Mammary epithelial cell (primary cell): ENCODE measurements at regions not wholly inside any gene's neighbourhood (a gene's known extent, or its start where the extent isn't known, plus 50 kb on each side); places are given as distances from the start of the nearest gene placed in this dataset.

Experiments
- EZH2 ChIP-seq: IDR thresholded peaks from 2 replicates; pipeline ENCODE4 v1.6.1; 2012; ENCODE audit warnings: low read length, inconsistent platforms, borderline replicate concordance
- TF ChIP-seq, protein P1 (sequence below), 2 donors: IDR thresholded peaks in 1 of 2; conservative IDR thresholded peaks in 1 of 2; 2 replicates each; pipeline ENCODE4 v1.5.1; 2011 to 2012; ENCODE audit warnings: inconsistent platforms in 2 of 2, low read length in 2 of 2, mild to moderate bottlenecking in 2 of 2, control low read depth in 1 of 2, low read depth in 1 of 2; ENCODE audit not compliant: insufficient read depth in 1 of 2; ENCODE audit errors: extremely low read depth in 1 of 2

GRCh38 chr3:137325170-137325569 is 367.4 kb downstream of the IL20RB start:
- no peak for TF ChIP-seq EZH2
- TF ChIP-seq, protein P1, sequence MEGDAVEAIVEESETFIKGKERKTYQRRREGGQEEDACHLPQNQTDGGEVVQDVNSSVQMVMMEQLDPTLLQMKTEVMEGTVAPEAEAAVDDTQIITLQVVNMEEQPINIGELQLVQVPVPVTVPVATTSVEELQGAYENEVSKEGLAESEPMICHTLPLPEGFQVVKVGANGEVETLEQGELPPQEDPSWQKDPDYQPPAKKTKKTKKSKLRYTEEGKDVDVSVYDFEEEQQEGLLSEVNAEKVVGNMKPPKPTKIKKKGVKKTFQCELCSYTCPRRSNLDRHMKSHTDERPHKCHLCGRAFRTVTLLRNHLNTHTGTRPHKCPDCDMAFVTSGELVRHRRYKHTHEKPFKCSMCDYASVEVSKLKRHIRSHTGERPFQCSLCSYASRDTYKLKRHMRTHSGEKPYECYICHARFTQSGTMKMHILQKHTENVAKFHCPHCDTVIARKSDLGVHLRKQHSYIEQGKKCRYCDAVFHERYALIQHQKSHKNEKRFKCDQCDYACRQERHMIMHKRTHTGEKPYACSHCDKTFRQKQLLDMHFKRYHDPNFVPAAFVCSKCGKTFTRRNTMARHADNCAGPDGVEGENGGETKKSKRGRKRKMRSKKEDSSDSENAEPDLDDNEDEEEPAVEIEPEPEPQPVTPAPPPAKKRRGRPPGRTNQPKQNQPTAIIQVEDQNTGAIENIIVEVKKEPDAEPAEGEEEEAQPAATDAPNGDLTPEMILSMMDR (conservative IDR thresholded peaks at IDR 0.05 in 1 of 2, IDR thresholded peaks at IDR 0.05 in 1 of 2; ENCODE audit: extremely low read depth in 1 of 2, insufficient read depth in 1 of 2, low read depth in 1 of 2, low read length in 2 of 2) = no peak
